IMR-90 (cell line): ENCODE measurements at regions not wholly inside any gene's neighbourhood (a gene's known extent, or its start where the extent isn't known, plus 50 kb on each side); places are given as distances from the start of the nearest gene placed in this dataset.

Experiments used
- ATAC-seq: fragments of 200-7000 bp; cut with Tn5 transposase; 2 replicates; pipeline ENCODE4 v1.9.1; 2020; ENCODE audit warnings: low read depth, mild to moderate bottlenecking, moderate library complexity
- BruUV-seq: library from RNA; stranded (reverse); fragments of 400-500 nt; replicated peaks from 2 replicates; lab custom pipeline; 2021; lab: Mats Ljungman, UMichigan
- CTCF ChIA-PET: fragments of 300-600 bp; formaldehyde crosslinking; extraction: SDS; loops from one replicate; lab custom pipeline; 2021; ENCODE audit warnings: antibody characterized with exemption; lab: Yijun Ruan, JAX
- POLR2A ChIA-PET: fragments of 300-600 bp; sonication (Branson Sonifier 250); formaldehyde crosslinking; loops from one replicate; lab custom pipeline; 2022; ENCODE audit warnings: antibody characterized with exemption; ENCODE audit not compliant: unreplicated experiment; lab: Charles Lee
- DNase-seq: peaks from one replicate; pipeline ENCODE4 v3.0.0; 2013
- H2AFZ ChIP-seq: replicated peaks from 2 replicates; pipeline ENCODE3; 2013; ENCODE audit warnings: low read length, mild to moderate bottlenecking; ENCODE audit not compliant: poor library complexity
- H2AK5ac ChIP-seq: 2 replicates; pipeline ENCODE4 v1.6.1; 2013; ENCODE audit warnings: low read depth, low read length, inconsistent platforms
- H2AK9ac ChIP-seq: replicated peaks from 2 replicates; pipeline ENCODE3; 2013; ENCODE audit warnings: mild to moderate bottlenecking, low read depth, low read length, moderate library complexity; ENCODE audit not compliant: poor library complexity
- H2BK120ac ChIP-seq: 2 replicates; pipeline ENCODE4 v1.6.1; 2013; ENCODE audit warnings: low read depth, low read length, inconsistent platforms
- H2BK15ac ChIP-seq: 3 replicates; pipeline ENCODE4 v1.6.1; 2013; ENCODE audit warnings: low read depth, low read length, inconsistent platforms
- H2BK20ac ChIP-seq: 2 replicates; pipeline ENCODE4 v1.6.1; 2013; ENCODE audit warnings: low read depth, mild to moderate bottlenecking, inconsistent platforms, low read length, moderate library complexity
- H2BK5ac ChIP-seq: 2 replicates; pipeline ENCODE4 v1.6.1; 2013; ENCODE audit warnings: mild to moderate bottlenecking, low read depth, low read length, inconsistent platforms; ENCODE audit not compliant: poor library complexity, severe bottlenecking
- H3K14ac ChIP-seq: replicated peaks from 2 replicates; pipeline ENCODE4 v1.6.1; 2013; ENCODE audit warnings: low read depth, low read length, inconsistent platforms
- H3K18ac ChIP-seq: 2 replicates; pipeline ENCODE4 v1.6.1; 2013; ENCODE audit warnings: low read depth, low read length, control low read depth
- H3K23ac ChIP-seq: 2 replicates; pipeline ENCODE4 v1.6.1; 2013; ENCODE audit warnings: low read depth, low read length, inconsistent platforms
- H3K27ac ChIP-seq: 2 replicates; pipeline ENCODE4 v1.5.1; 2013; ENCODE audit warnings: mild to moderate bottlenecking, control low read depth, low read length; ENCODE audit not compliant: insufficient read depth
- H3K27me3 ChIP-seq: 2 replicates; pipeline ENCODE4 v1.6.1; 2013; ENCODE audit warnings: low read length; ENCODE audit not compliant: control insufficient read depth, insufficient read depth
- H3K36me3 ChIP-seq: 2 replicates; pipeline ENCODE4 v1.6.1; 2013; ENCODE audit warnings: low read length, mixed read lengths; ENCODE audit not compliant: control insufficient read depth, insufficient read depth
- H3K4ac ChIP-seq: 2 replicates; pipeline ENCODE4 v1.6.1; 2013; ENCODE audit warnings: low read depth, low read length, inconsistent platforms
- H3K4me1 ChIP-seq: 2 replicates; pipeline ENCODE4 v1.6.1; 2013; ENCODE audit warnings: low read length, mixed read lengths; ENCODE audit not compliant: control insufficient read depth, insufficient read depth
- H3K4me2 ChIP-seq: 2 replicates; pipeline ENCODE4 v1.6.1; 2013; ENCODE audit warnings: low read depth, mild to moderate bottlenecking, control low read depth, low read length, moderate library complexity
- H3K4me3 ChIP-seq: 2 replicates; pipeline ENCODE4 v1.5.1; 2013; ENCODE audit warnings: low read depth, mild to moderate bottlenecking, control low read depth, low read length, moderate library complexity; ENCODE audit not compliant: insufficient read depth
- H3K56ac ChIP-seq: 2 replicates; pipeline ENCODE4 v1.6.1; 2013; ENCODE audit warnings: low read length, inconsistent platforms; ENCODE audit not compliant: insufficient read depth; ENCODE audit errors: extremely low read depth
- H3K79me1 ChIP-seq, 2 experiments: 2 replicates each; pipeline ENCODE4 v1.6.1; 2013; ENCODE audit warnings: low read length in 2 of 2, inconsistent platforms in 1 of 2, low read depth in 1 of 2
- H3K9ac ChIP-seq: 2 replicates; pipeline ENCODE4 v1.6.1; 2013; ENCODE audit warnings: low read depth, low read length, control low read depth
- H3K9me1 ChIP-seq: 2 replicates; pipeline ENCODE4 v1.6.1; 2013; ENCODE audit warnings: low read length, inconsistent platforms; ENCODE audit not compliant: insufficient read depth
- H3K9me3 ChIP-seq: 2 replicates; pipeline ENCODE4 v1.6.1; 2013; ENCODE audit warnings: low read length; ENCODE audit not compliant: control insufficient read depth, insufficient read depth
- H4K20me1 ChIP-seq: 2 replicates; pipeline ENCODE4 v1.6.1; 2013; ENCODE audit warnings: low read length, inconsistent platforms; ENCODE audit not compliant: insufficient read depth
- H4K5ac ChIP-seq: 2 replicates; pipeline ENCODE4 v1.6.1; 2013; ENCODE audit warnings: mild to moderate bottlenecking, low read depth, low read length, control low read depth
- H4K8ac ChIP-seq, 2 experiments: 2 replicates each; pipeline ENCODE4 v1.6.1; 2013; ENCODE audit warnings: low read depth in 2 of 2, low read length in 2 of 2, control low read depth in 1 of 2, inconsistent platforms in 1 of 2
- H4K91ac ChIP-seq: 2 replicates; pipeline ENCODE4 v1.6.1; 2013; ENCODE audit warnings: low read depth, low read length, inconsistent platforms; ENCODE audit not compliant: insufficient read depth
- CEBPB ChIP-seq: IDR thresholded peaks from 2 replicates; pipeline ENCODE4 v1.6.1; 2012; ENCODE audit warnings: low read depth, low read length, improper control_type of control experiment
- POLR2A ChIP-seq: IDR thresholded peaks from 2 replicates; pipeline ENCODE4 v1.6.1; 2012; ENCODE audit warnings: mild to moderate bottlenecking, low read depth, low read length
- WGBS, 2 experiments: methylation state at CpG; one replicate each; pipeline versions ENCODE4 v1.1.5 to v1.1.7; 2013; ENCODE audit warnings: missing lambda C conversion rate in 2 of 2; ENCODE audit not compliant: insufficient read length in 1 of 2; ENCODE audit errors: extremely low coverage in 2 of 2; 5-methylcytosine and 5-hydroxymethylcytosine counted together
- dilution Hi-C: fragments of 300-500 bp; cut with HindIII; formaldehyde crosslinking; loops from one replicate; pipeline ENCODE4 v1.14.3; 2018; ENCODE audit warnings: low sequenced_read_pairs; ENCODE audit not compliant: unreplicated experiment
- in situ Hi-C: fragments of 300-500 bp; cut with MboI; formaldehyde crosslinking; loops from 3 replicates; pipeline ENCODE4 v1.14.3; 2019; ENCODE audit warnings: low sequenced_read_pairs, inconsistent platforms, mixed read lengths
- intact Hi-C: fragments of 100-400 bp; cut with micrococcal nuclease; formaldehyde crosslinking; loops from 2 replicates; pipeline ENCODE4 v1.10.0; 2022

DNA sequence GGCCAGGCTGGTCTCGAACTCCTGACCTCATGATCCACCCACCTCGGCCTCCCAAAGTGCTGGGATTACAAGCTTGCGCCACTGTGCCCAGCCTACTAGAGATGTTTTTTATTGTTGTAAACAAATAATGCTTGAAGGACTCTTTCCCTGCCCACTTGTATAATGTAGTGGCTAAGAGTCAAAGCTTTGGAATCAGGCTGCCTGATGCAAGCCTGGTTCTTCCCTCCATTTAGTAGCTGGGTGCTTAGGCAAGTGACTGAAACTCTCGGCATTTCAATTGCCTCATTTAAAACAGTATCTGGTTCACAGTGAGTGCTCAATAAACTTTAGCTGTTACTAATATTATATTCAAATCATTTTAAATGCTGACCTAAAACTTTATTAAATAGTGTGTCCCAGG lies 144.2 kb upstream of the FOXN2 start:
- Histone ChIP-seq H3K27ac (no peak overlapping the region), H4K91ac (no peak overlapping the region), H4K20me1 (no peaks in the 10 kb centered on the region), H3K14ac (no peak overlapping the region), H2BK5ac (peak overlapping the region; percentile 11), H2BK120ac (0 out of 2 replicates have a peak overlapping the region, but pooled peaks have one; percentile 41), H2AFZ (no peak overlapping the region), H2AK9ac (no peak overlapping the region), H4K5ac (no peak overlapping the region), H3K36me3 (no peaks in the 10 kb centered on the region), H4K8ac (no peak overlapping the region), H2BK15ac (no peak overlapping the region), H3K4me1 (peaks cover 3% of the 10 kb centered on the region; the same call in 1 of the 2 replicates), H3K9me3 (no peaks in the 10 kb centered on the region), H3K56ac (no peak overlapping the region), H3K79me1 (no peaks in the 10 kb centered on the region), H3K27me3 (no peaks in the 10 kb centered on the region), H3K18ac (no peak overlapping the region), H3K9me1 (peaks cover 3% of the 10 kb centered on the region; the same call in 1 of the 2 replicates), H3K4me3 (no peak overlapping the region), H2BK20ac (no peak overlapping the region), H2AK5ac (no peak overlapping the region), H3K4me2 (no peak overlapping the region), H3K23ac (no peak overlapping the region), H3K9ac (no peak overlapping the region; the same call in 1 of the 2 replicates), H3K4ac (no peak overlapping the region)
- intact Hi-C loops (no loop called here), dilution Hi-C loops (no loop called here), in situ Hi-C loops (no loop called here)
- DNase-seq (peak; percentile 69), ATAC-seq (peak; percentile 89)
- no TSS peak for BruUV-seq
- WGBS, 2 experiments = no CpG with 5 or more reads among the region's 4 CpGs
- POLR2A ChIA-PET = no interaction called here
- CTCF ChIA-PET = no interaction called here
- peak; percentile 45; the same call in 1 of the 2 replicates for TF ChIP-seq CEBPB
- no peak for TF ChIP-seq POLR2A
